Osteocyte (in vitro differentiated cells): ENCODE measurements at regions not wholly inside any gene's neighbourhood (a gene's known extent, or its start where the extent isn't known, plus 50 kb on each side); places are given as distances from the start of the nearest gene placed in this dataset.
"Not testable (repeated sequence)": the region's sequence is repeated elsewhere in the genome, so short reads cannot be mapped to it uniquely, and the experiment has no call there.

Experiments
- DNase-seq: peaks from one replicate; pipeline ENCODE4 v3.0.0; 2021; ENCODE audit warnings: mixed read lengths; ENCODE audit not compliant: unreplicated experiment; ENCODE audit errors: extremely low spot score
- H3K27ac Mint-ChIP-seq: one replicate; pipeline ENCODE4 v1.8.0; 2021; ENCODE audit warnings: mild to moderate bottlenecking, mixed read lengths; ENCODE audit not compliant: unreplicated experiment
- H3K27me3 Mint-ChIP-seq: one replicate; pipeline ENCODE4 v1.8.0; 2021; ENCODE audit warnings: mixed read lengths; ENCODE audit not compliant: unreplicated experiment
- H3K36me3 Mint-ChIP-seq: one replicate; pipeline ENCODE4 v1.8.0; 2021; ENCODE audit warnings: mixed read lengths; ENCODE audit not compliant: unreplicated experiment
- H3K4me1 Mint-ChIP-seq: one replicate; pipeline ENCODE4 v1.8.0; 2021; ENCODE audit warnings: mixed read lengths; ENCODE audit not compliant: unreplicated experiment
- H3K4me3 Mint-ChIP-seq: one replicate; pipeline ENCODE4 v1.8.0; 2021; ENCODE audit warnings: mild to moderate bottlenecking, moderate library complexity, mixed read lengths; ENCODE audit not compliant: unreplicated experiment
- H3K9me3 Mint-ChIP-seq: one replicate; pipeline ENCODE4 v1.8.0; 2021; ENCODE audit warnings: mixed read lengths; ENCODE audit not compliant: unreplicated experiment
- TF ChIP-seq, protein P1 (sequence below): fragments of 200-600 bp; sonication (generic); IDR thresholded peaks from 2 replicates; pipeline ENCODE4 v1.5.0; 2021; ENCODE audit warnings: antibody characterized with exemption, mild to moderate bottlenecking, moderate library complexity

GRCh38 chrX:80508083-80508482, 87.8 kb downstream of the TENT5D start:
- H3K27me3 Mint-ChIP-seq, DNase-seq, H3K4me3 Mint-ChIP-seq, H3K36me3 Mint-ChIP-seq, H3K4me1 Mint-ChIP-seq, H3K27ac Mint-ChIP-seq: not testable (repeated sequence)
- H3K9me3 Mint-ChIP-seq = peaks cover 39% of the 10 kb centered on the region

DNA sequence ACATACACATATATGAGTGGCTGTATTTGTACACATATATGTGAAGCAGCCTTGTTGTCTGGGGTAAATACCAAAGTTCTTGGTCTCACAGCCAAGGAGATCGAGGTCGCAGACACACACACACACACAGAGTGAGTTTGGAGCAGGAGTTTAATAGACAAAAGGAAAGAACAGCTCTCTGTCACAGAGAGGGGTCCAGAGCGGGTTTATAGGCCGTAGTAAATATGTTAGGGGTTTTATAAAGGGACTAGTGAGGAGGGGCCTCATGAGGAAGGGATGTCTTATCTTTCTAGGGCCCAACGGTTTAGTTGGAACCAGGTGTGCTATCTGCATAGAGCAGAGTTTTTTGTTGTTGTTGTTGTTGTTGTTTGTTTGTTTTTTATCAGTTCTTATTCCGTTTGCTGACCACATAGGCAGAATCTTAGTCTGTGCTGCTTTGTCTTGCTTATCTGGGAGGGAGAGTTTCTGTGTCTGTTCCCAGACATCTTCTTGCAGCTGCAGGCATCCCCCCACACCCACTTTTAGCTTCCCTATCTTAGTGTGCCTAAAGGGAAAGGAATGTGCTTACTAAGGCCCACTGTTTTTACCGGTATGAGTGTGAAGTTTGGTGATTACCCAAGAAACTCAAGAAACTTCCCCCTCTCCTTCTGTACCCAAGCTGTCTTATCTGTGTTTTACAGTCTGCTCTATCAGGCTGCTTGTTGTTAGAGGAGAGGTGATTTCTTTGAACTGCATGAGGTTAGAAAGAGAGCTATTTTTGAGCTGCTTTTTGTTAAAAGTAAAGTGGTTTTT, 91.9 kb downstream of the TENT5D start:
- H3K27ac Mint-ChIP-seq = no peak overlapping the region
- H3K4me3 Mint-ChIP-seq = no peak overlapping the region
- DNase-seq = no peak
- no peaks in the 10 kb centered on the region for H3K4me1 Mint-ChIP-seq
- H3K27me3 Mint-ChIP-seq = no peaks in the 10 kb centered on the region
- peaks cover 10% of the 10 kb centered on the region for H3K9me3 Mint-ChIP-seq
- no peaks in the 10 kb centered on the region for H3K36me3 Mint-ChIP-seq
- TF ChIP-seq, protein P1, sequence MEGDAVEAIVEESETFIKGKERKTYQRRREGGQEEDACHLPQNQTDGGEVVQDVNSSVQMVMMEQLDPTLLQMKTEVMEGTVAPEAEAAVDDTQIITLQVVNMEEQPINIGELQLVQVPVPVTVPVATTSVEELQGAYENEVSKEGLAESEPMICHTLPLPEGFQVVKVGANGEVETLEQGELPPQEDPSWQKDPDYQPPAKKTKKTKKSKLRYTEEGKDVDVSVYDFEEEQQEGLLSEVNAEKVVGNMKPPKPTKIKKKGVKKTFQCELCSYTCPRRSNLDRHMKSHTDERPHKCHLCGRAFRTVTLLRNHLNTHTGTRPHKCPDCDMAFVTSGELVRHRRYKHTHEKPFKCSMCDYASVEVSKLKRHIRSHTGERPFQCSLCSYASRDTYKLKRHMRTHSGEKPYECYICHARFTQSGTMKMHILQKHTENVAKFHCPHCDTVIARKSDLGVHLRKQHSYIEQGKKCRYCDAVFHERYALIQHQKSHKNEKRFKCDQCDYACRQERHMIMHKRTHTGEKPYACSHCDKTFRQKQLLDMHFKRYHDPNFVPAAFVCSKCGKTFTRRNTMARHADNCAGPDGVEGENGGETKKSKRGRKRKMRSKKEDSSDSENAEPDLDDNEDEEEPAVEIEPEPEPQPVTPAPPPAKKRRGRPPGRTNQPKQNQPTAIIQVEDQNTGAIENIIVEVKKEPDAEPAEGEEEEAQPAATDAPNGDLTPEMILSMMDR = no peak

DNA sequence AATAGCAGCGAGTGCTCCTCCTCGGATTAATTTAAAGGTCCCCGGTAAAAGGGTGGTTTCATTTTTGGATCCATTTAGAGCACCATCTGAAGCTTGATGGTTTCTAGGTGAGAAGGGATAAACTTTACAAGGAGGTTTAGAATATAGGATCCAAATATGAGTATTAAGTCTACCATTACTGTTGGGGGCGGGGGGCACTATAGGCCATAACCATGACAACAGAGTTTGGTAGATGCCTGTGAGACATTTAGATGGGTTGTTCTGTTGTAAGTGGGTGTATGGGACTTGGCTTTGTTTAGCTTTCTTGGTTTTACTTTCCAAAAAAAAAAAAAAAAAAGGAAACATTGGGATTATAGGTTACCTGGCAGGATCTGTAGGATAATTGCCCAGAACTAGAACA, 92.7 kb downstream of the TENT5D start:
- no peak for DNase-seq
- no peaks in the 10 kb centered on the region for H3K36me3 Mint-ChIP-seq
- H3K4me1 Mint-ChIP-seq = no peaks in the 10 kb centered on the region
- no peaks in the 10 kb centered on the region for H3K27me3 Mint-ChIP-seq
- peaks cover 3% of the 10 kb centered on the region for H3K9me3 Mint-ChIP-seq
- no peak overlapping the region for H3K4me3 Mint-ChIP-seq
- TF ChIP-seq, protein P1 = no peak
- H3K27ac Mint-ChIP-seq = no peak overlapping the region

GRCh38 chrX:80513625-80514024, 93.4 kb downstream of the TENT5D start:
- Mint-ChIP-seq H3K36me3 (no peaks in the 10 kb centered on the region), H3K4me1 (no peaks in the 10 kb centered on the region), H3K27ac (no peak overlapping the region), H3K27me3 (no peaks in the 10 kb centered on the region), H3K4me3 (no peak overlapping the region), H3K9me3 (peaks cover 5% of the 10 kb centered on the region)
- TF ChIP-seq, protein P1 = no peak
- DNase-seq = no peak

DNA sequence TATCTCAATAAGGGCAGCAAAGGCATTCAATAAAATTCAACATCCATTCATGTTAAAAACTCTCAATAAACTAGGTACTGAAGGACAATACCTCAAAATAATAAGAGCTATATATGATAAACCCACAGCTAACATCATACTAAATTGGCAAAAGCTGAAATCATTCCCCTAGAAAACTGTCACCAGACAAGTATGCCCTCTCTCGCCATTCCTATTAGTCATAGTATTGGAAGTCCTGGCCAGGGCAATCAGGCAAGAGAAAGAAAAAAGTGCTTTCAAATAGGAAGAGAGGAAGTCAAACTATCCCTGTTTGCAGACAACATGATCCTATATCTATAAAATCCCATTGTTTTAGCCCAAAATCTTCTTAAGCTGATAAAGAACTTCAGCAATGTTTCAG, 116.8 kb downstream of the TENT5D start:
- Mint-ChIP-seq H3K4me3 (no peak overlapping the region), H3K36me3 (no peaks in the 10 kb centered on the region), H3K9me3 (peaks cover 39% of the 10 kb centered on the region)

More for the DNA sequence above, 116.8 kb downstream of the TENT5D start:
- TF ChIP-seq, protein P1 = no peak
- H3K27ac Mint-ChIP-seq = no peak overlapping the region
- H3K4me1 Mint-ChIP-seq = no peaks in the 10 kb centered on the region
- H3K27me3 Mint-ChIP-seq = no peaks in the 10 kb centered on the region
- DNase-seq = no peak
